Esophagus muscularis mucosa (tissue), 4 donors: ENCODE measurements at regions not wholly inside any gene's neighbourhood (a gene's known extent, or its start where the extent isn't known, plus 50 kb on each side); places are given as distances from the start of the nearest gene placed in this dataset.

Source experiments
- DNase-seq: peaks from one replicate; pipeline ENCODE4 v3.0.0-alpha.2; 2017; ENCODE audit errors: extremely low spot score
- H3K27ac ChIP-seq, 4 donors: fragments of 200-600 bp; sonication (generic); replicated peaks in 1 of 4; 1 replicate in 3 of 4; 2 replicates in 1 of 4; pipeline ENCODE4 v1.5.1; 2016 to 2019; ENCODE audit warnings: mild to moderate bottlenecking in 1 of 4
- H3K27me3 ChIP-seq, 4 donors: fragments of 200-600 bp; sonication (generic); one replicate each; pipeline versions ENCODE4 v1.5.1 to v1.6.0; 2016 to 2019
- H3K36me3 ChIP-seq, 4 donors: fragments of 200-600 bp; sonication (generic); one replicate each; pipeline ENCODE4 v1.5.1; 2016 to 2019
- H3K4me1 ChIP-seq, 4 donors: fragments of 200-600 bp; sonication (generic); one replicate each; pipeline ENCODE4 v1.5.1; 2016 to 2019
- H3K4me3 ChIP-seq, 4 donors: fragments of 200-600 bp; sonication (generic); 1 replicate in 2 of 4; 2 replicates in 2 of 4; pipeline ENCODE4 v1.5.1; 2016 to 2019; ENCODE audit warnings: mild to moderate bottlenecking in 4 of 4, moderate library complexity in 1 of 4
- H3K9me3 ChIP-seq, 4 donors: fragments of 200-600 bp; sonication (generic); 1 replicate in 3 of 4; 2 replicates in 1 of 4; pipeline ENCODE4 v1.5.1; 2016 to 2019
- EP300 ChIP-seq: sonication (generic); formaldehyde crosslinking; IDR thresholded peaks from one replicate; pipeline ENCODE4 v1.6.1; 2017; ENCODE audit warnings: antibody characterized with exemption
- POLR2A ChIP-seq: fragments of 450-650 bp; IDR thresholded peaks from one replicate; pipeline ENCODE4 v1.6.1; 2017; ENCODE audit warnings: antibody characterized with exemption, moderate library complexity, mild to moderate bottlenecking, low read depth
- POLR2AphosphoS5 ChIP-seq, 2 donors: sonication (generic); formaldehyde crosslinking; IDR thresholded peaks; one replicate each; pipeline ENCODE4 v1.6.1; 2017; ENCODE audit warnings: antibody characterized with exemption in 2 of 2
- WGBS: methylation state at CpG from one replicate; pipeline ENCODE4 v1.1.5; 2018; 5-methylcytosine and 5-hydroxymethylcytosine counted together
- intact Hi-C: fragments of 100-400 bp; cut with DNase I; formaldehyde crosslinking; loops from one replicate; pipeline ENCODE4 v1.15.1; 2023
- TF ChIP-seq, protein P1 (sequence below), 3 experiments: fragments of 200-600 bp in 2 of 3; fragments of 450-650 bp in 1 of 3; sonication (generic) in 2 of 3; IDR thresholded peaks; one replicate each; pipeline ENCODE4 v1.5.1; 2017 to 2019; ENCODE audit warnings: antibody characterized with exemption in 3 of 3, mild to moderate bottlenecking in 2 of 3, moderate library complexity in 1 of 3

DNA sequence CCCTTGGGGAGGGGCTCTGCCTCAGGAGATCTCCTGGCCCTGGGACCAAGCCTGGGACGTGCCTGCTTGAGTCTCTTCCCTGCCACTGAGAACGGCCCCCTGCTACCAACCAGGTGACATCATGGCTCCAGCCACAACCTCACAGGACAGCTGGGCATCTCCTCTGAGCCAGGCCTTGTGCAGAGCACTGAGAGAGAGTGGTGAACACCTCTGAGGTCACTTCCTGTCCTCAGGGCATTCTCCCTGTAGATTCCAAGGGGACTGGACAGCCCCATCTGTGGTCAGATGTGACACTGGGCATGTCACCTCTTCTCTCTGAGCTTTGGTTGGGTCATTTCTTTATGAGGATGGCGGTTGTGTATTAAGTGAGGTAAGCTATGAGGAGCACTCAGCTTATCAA, 172.0 kb downstream of the MELK start:
- intact Hi-C loops, result no loop called here
- TF ChIP-seq POLR2A, result no peak
- no peak for TF ChIP-seq POLR2AphosphoS5 (IDR thresholded peaks at IDR 0.05)
- TF ChIP-seq EP300, result no peak
- TF ChIP-seq, protein P1, sequence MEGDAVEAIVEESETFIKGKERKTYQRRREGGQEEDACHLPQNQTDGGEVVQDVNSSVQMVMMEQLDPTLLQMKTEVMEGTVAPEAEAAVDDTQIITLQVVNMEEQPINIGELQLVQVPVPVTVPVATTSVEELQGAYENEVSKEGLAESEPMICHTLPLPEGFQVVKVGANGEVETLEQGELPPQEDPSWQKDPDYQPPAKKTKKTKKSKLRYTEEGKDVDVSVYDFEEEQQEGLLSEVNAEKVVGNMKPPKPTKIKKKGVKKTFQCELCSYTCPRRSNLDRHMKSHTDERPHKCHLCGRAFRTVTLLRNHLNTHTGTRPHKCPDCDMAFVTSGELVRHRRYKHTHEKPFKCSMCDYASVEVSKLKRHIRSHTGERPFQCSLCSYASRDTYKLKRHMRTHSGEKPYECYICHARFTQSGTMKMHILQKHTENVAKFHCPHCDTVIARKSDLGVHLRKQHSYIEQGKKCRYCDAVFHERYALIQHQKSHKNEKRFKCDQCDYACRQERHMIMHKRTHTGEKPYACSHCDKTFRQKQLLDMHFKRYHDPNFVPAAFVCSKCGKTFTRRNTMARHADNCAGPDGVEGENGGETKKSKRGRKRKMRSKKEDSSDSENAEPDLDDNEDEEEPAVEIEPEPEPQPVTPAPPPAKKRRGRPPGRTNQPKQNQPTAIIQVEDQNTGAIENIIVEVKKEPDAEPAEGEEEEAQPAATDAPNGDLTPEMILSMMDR (IDR thresholded peaks at IDR 0.05), result no peak

DNA sequence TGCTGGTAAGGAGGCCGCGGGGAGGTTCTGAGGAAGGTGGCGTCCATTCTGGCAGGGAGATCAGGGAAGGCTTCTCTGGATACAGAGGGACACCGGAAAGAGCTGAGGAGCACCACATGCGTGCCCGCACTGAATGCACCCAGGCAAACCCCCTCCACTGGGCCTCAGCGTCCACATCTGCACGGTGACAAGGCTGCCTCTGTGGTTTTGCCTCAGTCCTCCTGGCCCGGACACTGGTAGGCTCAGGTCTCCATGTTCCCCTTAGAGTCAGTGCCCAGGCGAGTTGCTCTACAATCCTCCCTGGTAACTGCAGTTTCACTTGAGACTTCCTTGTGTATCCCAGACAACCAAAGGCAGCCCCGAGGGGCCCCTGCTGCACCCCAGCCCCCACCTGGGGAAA, 173.3 kb downstream of the MELK start:
- DNase-seq, result no peak
- no peak overlapping the region for H3K4me3 ChIP-seq
- no peak for TF ChIP-seq EP300
- no peak for TF ChIP-seq POLR2A
- no peak for TF ChIP-seq POLR2AphosphoS5 (IDR thresholded peaks at IDR 0.05)
- TF ChIP-seq, protein P1 (IDR thresholded peaks at IDR 0.05), result no peak
- H3K36me3 ChIP-seq, result no peaks in the 10 kb centered on the region
- intact Hi-C loops, result no loop called here
- H3K27ac ChIP-seq, result no peak overlapping the region
- WGBS, result 79% methylated on average over 11 of the region's 11 CpGs
- no peaks in the 10 kb centered on the region for H3K4me1 ChIP-seq
- peaks cover 0 to 87% (median 8%) of the 10 kb centered on the region in 4 donors for H3K27me3 ChIP-seq
- H3K9me3 ChIP-seq, result no peaks in the 10 kb centered on the region

More for the DNA sequence above, 172.0 kb downstream of the MELK start:
- Histone ChIP-seq H3K4me1 (peaks cover 0 to 2% (median 2%) of the 10 kb centered on the region in 4 donors), H3K9me3 (no peaks in the 10 kb centered on the region), H3K27me3 (peaks cover 0 to 94% (median 13%) of the 10 kb centered on the region in 4 donors), H3K36me3 (no peaks in the 10 kb centered on the region), H3K27ac (no peak overlapping the region), H3K4me3 (no peak overlapping the region)
- 57% methylated on average over 3 of the region's 3 CpGs for WGBS
- DNase-seq, result no peak

DNA sequence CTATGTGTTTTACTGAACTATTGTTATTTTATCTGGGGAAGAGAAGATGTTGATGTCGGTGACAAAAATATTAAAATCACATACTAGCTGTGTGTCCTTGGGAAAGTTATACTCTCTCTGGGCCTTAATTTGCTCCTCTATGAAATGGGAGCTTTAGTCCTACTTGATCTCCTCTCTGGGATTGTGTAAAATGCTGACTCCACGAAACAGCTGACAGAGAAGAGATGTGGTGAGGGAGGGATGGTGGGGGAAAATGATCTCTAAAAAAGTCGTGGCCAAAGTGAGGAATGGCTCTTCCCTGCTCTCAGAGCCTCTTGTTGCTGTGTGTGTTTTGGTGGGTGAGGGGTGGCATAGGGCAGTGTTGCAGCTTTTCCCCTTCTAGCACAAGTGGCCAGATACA, 173.7 kb downstream of the MELK start:
- no peak overlapping the region for H3K27ac ChIP-seq
- DNase-seq, result no peak
- intact Hi-C loops, result no loop called here
- no peak overlapping the region for H3K4me3 ChIP-seq
- TF ChIP-seq POLR2AphosphoS5 (IDR thresholded peaks at IDR 0.05) (no peak), EP300 (no peak), POLR2A (no peak)
- no peaks in the 10 kb centered on the region for H3K9me3 ChIP-seq
- H3K27me3 ChIP-seq, result peaks cover 0 to 84% (median 8%) of the 10 kb centered on the region in 4 donors
- H3K36me3 ChIP-seq, result no peaks in the 10 kb centered on the region
- 70% methylated on average over 3 of the region's 3 CpGs for WGBS
- H3K4me1 ChIP-seq, result no peaks in the 10 kb centered on the region

DNA sequence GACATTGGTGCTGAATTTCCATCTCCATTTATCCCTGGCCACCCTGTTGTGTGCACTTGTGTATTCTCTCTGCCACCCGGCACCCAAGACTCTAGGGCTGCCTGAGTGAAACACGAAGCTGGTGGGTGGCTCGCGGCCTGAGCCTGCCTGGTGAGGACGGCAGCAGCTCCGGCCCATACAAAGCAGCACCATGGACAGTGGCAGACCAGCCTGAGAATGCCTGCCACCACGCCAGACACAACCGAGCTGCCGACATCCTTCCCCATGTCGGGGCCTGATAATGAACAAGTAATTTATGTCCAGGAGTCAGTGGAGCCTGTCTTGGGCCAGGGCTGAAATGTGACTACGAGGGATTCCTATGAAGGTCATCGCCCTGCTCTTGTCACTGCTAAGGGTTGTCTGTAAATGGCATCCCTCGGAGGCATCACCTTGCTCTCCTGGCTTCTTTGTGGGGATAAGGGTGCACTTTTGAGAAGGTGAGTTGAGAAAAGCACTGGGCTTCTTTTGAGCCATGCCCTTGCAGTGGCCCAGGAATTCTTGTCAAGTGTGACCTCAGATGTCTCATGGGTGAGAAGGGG, 175.7 kb downstream of the MELK start:
- Histone ChIP-seq H3K27me3 (peaks cover 0 to 76% (median 4%) of the 10 kb centered on the region in 4 donors), H3K4me3 (no peak overlapping the region), H3K36me3 (no peaks in the 10 kb centered on the region), H3K27ac (no peak overlapping the region), H3K4me1 (no peaks in the 10 kb centered on the region), H3K9me3 (no peaks in the 10 kb centered on the region)
- WGBS, result 23% methylated on average over 13 of the region's 13 CpGs
- intact Hi-C loops, result no loop called here
- DNase-seq, result no peak
- TF ChIP-seq POLR2AphosphoS5 (IDR thresholded peaks at IDR 0.05) (no peak), POLR2A (no peak), EP300 (no peak)
- TF ChIP-seq, protein P1 (IDR thresholded peaks at IDR 0.05), result no peak

DNA sequence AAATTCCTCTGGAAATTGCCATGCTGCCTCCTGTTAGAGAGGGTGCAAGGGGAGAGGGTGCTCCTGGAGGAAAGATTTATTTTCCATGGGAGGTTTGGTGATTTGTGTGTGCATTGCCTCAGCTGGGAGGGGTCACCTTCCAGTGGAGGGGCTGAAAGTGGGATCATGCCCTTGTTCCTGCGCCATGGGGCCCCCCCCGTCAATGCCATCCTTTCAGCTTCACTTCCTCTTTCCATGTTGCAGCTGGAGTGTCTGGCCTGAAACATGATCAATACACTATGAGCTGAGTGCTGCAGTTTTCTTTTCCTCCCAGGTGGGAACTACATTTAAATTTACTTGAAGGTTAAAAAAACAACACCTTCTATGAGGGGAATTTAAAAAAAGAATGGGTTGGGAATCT, 176.8 kb downstream of the MELK start:
- peaks cover 0 to 71% (median 4%) of the 10 kb centered on the region in 4 donors for H3K27me3 ChIP-seq
- no peak overlapping the region for H3K4me3 ChIP-seq
- H3K4me1 ChIP-seq, result no peaks in the 10 kb centered on the region
- DNase-seq, result no peak
- H3K9me3 ChIP-seq, result no peaks in the 10 kb centered on the region
- intact Hi-C loops, result no loop called here
- H3K36me3 ChIP-seq, result no peaks in the 10 kb centered on the region
- H3K27ac ChIP-seq, result no peak overlapping the region
- WGBS, result 62% methylated on average over 2 of the region's 2 CpGs
- TF ChIP-seq POLR2A, result no peak
- TF ChIP-seq, protein P1 (IDR thresholded peaks at IDR 0.05), result no peak
- no peak for TF ChIP-seq EP300
- TF ChIP-seq POLR2AphosphoS5 (IDR thresholded peaks at IDR 0.05), result no peak
